ENCODE measurements at regions not wholly inside any gene's neighbourhood (a gene's known extent, or its start where the extent isn't known, plus 50 kb on each side); places are given as distances from the start of the nearest gene placed in this dataset.

- Histone ChIP-seq H3K4me1 (ENCODE audit: low read length) (no peaks in the 10 kb centered on the region), H3K27ac (ENCODE audit: low read length) (no peak overlapping the region), H3F3A (ENCODE audit: insufficient read depth, low read length) (no peaks in the 10 kb centered on the region), H3K27me3 (replicated peaks; ENCODE audit: insufficient read depth, low read length) (no peaks in the 10 kb centered on the region), H3K9me3 (replicated peaks; ENCODE audit: insufficient read depth, low read length) (no peaks in the 10 kb centered on the region), H3K36me3 (replicated peaks; ENCODE audit: insufficient read depth, low read length) (no peaks in the 10 kb centered on the region), H3K4me2 (ENCODE audit: low read depth, low read length) (no peak overlapping the region), H3K4me3 (ENCODE audit: low read length) (no peak overlapping the region), H3K9ac (ENCODE audit: low read length) (no peak overlapping the region), H3K79me2 (ENCODE audit: low read length) (no peaks in the 10 kb centered on the region), H2AFZ (ENCODE audit: low read length) (no peak overlapping the region), H3K9me2 (replicated peaks; ENCODE audit: insufficient read depth, low read length) (no peaks in the 10 kb centered on the region), H4K20me1 (ENCODE audit: insufficient read depth, low read length) (no peaks in the 10 kb centered on the region)
- no peak for DNase-seq
- TF ChIP-seq EZH2phosphoT487 (IDR thresholded peaks at IDR 0.05; ENCODE audit: low read length), result no peak
- no peak for TF ChIP-seq EZH2 (optimal IDR thresholded peaks at IDR 0.05; ENCODE audit: low read depth, low read length)
- TF ChIP-seq CTCF (IDR thresholded peaks at IDR 0.05; ENCODE audit: low read length), result no peak
Observed at GRCh38 chr1:106233511-106233910, 823.0 kb upstream of the PRMT6 start.

- Histone ChIP-seq H3K36me3 (replicated peaks; ENCODE audit: insufficient read depth, low read length) (no peaks in the 10 kb centered on the region), H3K79me2 (ENCODE audit: low read length) (no peaks in the 10 kb centered on the region), H2AFZ (ENCODE audit: low read length) (no peak overlapping the region), H3F3A (ENCODE audit: insufficient read depth, low read length) (no peaks in the 10 kb centered on the region), H3K9me3 (replicated peaks; ENCODE audit: insufficient read depth, low read length) (no peaks in the 10 kb centered on the region), H3K27ac (ENCODE audit: low read length) (no peak overlapping the region), H3K27me3 (replicated peaks; ENCODE audit: insufficient read depth, low read length) (no peaks in the 10 kb centered on the region), H3K4me2 (ENCODE audit: low read depth, low read length) (no peak overlapping the region), H4K20me1 (ENCODE audit: insufficient read depth, low read length) (no peaks in the 10 kb centered on the region), H3K4me3 (ENCODE audit: low read length) (no peak overlapping the region), H3K9ac (ENCODE audit: low read length) (no peak overlapping the region), H3K9me2 (replicated peaks; ENCODE audit: insufficient read depth, low read length) (no peaks in the 10 kb centered on the region), H3K4me1 (ENCODE audit: low read length) (no peaks in the 10 kb centered on the region)
- DNase-seq, result no peak
- no peak for TF ChIP-seq CTCF (IDR thresholded peaks at IDR 0.05; ENCODE audit: low read length)
- TF ChIP-seq EZH2 (optimal IDR thresholded peaks at IDR 0.05; ENCODE audit: low read depth, low read length), result no peak
- no peak for TF ChIP-seq EZH2phosphoT487 (IDR thresholded peaks at IDR 0.05; ENCODE audit: low read length)
Observed at GRCh38 chr1:106249365-106249764, 807.1 kb upstream of the PRMT6 start.

- Histone ChIP-seq H3K27me3 (replicated peaks; ENCODE audit: insufficient read depth, low read length) (no peaks in the 10 kb centered on the region), H3K9me2 (replicated peaks; ENCODE audit: insufficient read depth, low read length) (no peaks in the 10 kb centered on the region), H3K27ac (ENCODE audit: low read length) (no peak overlapping the region), H3K36me3 (replicated peaks; ENCODE audit: insufficient read depth, low read length) (no peaks in the 10 kb centered on the region), H3K4me2 (ENCODE audit: low read depth, low read length) (no peak overlapping the region), H3F3A (ENCODE audit: insufficient read depth, low read length) (no peaks in the 10 kb centered on the region), H3K9ac (ENCODE audit: low read length) (no peak overlapping the region), H3K79me2 (ENCODE audit: low read length) (no peaks in the 10 kb centered on the region), H2AFZ (ENCODE audit: low read length) (no peak overlapping the region), H3K4me1 (ENCODE audit: low read length) (no peaks in the 10 kb centered on the region), H3K4me3 (ENCODE audit: low read length) (no peak overlapping the region), H3K9me3 (replicated peaks; ENCODE audit: insufficient read depth, low read length) (no peaks in the 10 kb centered on the region), H4K20me1 (ENCODE audit: insufficient read depth, low read length) (no peaks in the 10 kb centered on the region)
- no peak for TF ChIP-seq CTCF (IDR thresholded peaks at IDR 0.05; ENCODE audit: low read length)
- no peak for TF ChIP-seq EZH2 (optimal IDR thresholded peaks at IDR 0.05; ENCODE audit: low read depth, low read length)
- no peak for TF ChIP-seq EZH2phosphoT487 (IDR thresholded peaks at IDR 0.05; ENCODE audit: low read length)
- no peak for DNase-seq
Observed at GRCh38 chr1:106249810-106250209, 806.7 kb upstream of the PRMT6 start.

All from MM.1S (cell line).